Activated CD8-positive, alpha-beta memory T cell treated with anti-CD3 and anti-CD28 coated beads for 36 hours (primary cell): ENCODE measurements at regions not wholly inside any gene's neighbourhood (a gene's known extent, or its start where the extent isn't known, plus 50 kb on each side); places are given as distances from the start of the nearest gene placed in this dataset.

Experiments used
- CTCF ChIA-PET: fragments of 350-600 bp; sonication (Branson Sonifier 250); formaldehyde crosslinking; loops from one replicate; lab custom pipeline; 2021; ENCODE audit warnings: antibody characterized with exemption; lab: Charles Lee
- POLR2A ChIA-PET: fragments of 350-600 bp; sonication (Branson Sonifier 250); formaldehyde crosslinking; loops from one replicate; lab custom pipeline; 2021; ENCODE audit warnings: antibody characterized with exemption; lab: Charles Lee

DNA sequence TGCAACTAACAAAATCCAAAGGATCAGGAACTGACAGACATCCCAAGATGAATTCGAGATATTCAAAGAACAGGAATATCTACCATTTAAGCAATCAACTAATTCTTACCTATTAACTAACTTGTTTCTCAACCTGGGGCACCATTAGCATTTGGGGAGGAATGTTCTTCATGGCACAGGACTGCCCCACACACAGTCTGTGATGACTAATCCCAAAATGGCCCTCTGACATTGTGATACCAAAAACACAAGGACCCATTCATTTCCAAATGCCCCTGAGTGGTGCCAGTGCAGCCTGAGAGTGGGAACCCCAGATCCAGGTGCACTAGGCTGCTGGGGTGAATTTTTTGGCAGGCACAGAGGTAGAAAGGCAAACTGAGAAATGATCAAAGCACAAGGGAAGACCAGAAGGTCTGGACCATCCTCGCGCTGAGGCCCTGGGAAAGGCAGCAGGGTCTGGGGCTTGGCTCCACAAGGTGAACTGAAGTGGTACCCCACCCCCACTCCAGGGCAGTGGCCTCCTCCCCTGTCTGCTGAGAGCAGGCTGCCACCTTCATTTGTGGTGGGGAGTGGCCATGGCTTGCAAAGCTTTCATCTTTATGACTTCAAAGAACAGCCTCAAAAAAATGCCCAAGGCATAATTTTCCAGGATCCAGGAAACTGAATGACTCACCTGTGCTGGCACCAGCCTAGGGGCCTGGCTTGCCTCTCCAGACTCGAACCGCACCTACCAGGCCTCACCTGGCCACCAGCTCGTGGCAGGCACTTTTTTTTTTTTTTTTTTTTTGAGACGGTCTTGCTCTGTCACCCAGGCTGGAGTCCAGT lies 122.4 kb downstream of the BCOR start:
- ChIA-PET POLR2A (no interaction called here), CTCF (interaction anchor here (0.7 kb wide), 1 partner anchor 842 kb away, joined by 4 read pairs; no protein-coding TSS in a partner anchor)

DNA sequence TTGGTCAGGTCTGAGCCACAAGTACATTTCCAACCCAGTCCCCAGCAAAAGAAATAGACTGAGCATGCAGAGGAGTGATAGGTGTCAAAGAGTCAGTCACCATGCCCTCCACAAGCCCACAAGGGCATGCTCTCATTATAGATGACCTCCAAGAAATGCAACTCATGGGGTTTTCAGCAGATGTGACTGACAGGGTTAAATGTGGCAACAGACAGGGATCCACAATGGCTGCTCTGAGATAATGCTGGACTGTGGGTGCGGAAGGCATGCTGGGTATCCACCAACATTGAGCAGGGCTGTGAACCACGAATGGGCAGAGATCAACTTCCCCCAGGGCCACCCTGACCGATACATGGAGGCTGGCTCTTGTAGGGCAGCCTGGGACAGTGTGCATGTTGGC lies 115.8 kb downstream of the BCOR start:
- ChIA-PET CTCF (no interaction called here), POLR2A (no interaction called here)

DNA sequence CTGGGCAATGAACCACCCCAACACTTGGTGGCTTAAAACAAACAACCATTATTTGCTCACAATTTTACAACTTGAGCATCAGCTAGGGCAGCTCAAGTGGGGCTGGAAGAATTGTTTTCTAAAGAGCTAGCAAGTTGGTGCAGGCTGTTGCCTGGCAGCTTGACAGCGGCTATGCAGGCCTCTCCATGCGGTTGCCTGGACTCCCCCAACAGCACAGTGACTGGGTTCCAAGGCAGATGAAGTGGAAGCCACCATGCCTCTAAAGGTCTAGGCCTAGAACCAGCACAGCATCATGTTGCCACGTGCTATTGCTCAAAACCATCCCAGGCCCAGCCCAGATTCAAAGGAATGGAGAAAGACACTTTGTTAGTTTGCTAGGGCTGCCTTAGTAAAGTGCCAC lies 114.8 kb downstream of the BCOR start:
- CTCF ChIA-PET: no interaction called here
- POLR2A ChIA-PET: no interaction called here

DNA sequence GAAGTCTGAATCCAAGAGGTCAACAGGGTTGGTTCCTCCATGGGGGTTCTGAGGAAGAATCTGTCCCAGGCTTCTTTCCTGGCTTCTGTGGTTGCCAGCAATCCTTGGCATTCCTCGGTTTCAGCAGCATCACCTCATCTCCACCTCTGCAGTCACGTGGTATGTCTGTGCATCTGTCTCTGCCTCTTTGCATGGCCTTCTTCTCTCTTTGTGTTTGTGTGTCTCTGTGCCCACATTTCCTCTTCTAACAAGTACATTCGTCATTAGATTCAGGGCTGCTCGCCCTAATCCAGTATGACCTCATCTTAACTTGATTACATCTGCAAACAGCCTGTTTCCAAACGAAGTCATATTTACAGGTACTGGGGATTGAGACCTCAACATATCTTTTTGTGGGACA lies 114.0 kb downstream of the BCOR start:
- ChIA-PET POLR2A (no interaction called here), CTCF (no interaction called here)

- CTCF ChIA-PET: no interaction called here
- POLR2A ChIA-PET: no interaction called here
Observed at GRCh38 chrX:39984191-39984956, 113.4 kb downstream of the BCOR start.

DNA sequence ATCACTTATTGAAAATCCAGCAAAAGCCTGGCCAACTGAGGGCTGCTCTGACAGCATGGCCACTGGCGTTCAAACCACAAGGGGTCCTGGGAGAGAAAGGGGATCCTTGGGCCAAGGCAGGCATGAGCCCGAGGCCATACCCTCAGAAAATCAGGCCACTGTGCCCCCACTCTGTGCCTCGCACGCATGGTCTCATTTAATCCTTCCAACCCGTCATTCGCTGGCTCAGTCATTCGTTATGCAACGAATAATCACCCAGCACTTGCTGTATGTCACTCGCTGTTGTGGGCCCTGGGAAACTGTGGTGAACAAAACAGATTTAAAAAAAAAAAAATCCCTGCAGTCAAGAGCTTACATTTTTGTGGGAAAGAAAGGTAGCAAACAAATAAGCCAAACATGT lies 112.7 kb downstream of the BCOR start:
- ChIA-PET POLR2A (no interaction called here), CTCF (no interaction called here)

DNA sequence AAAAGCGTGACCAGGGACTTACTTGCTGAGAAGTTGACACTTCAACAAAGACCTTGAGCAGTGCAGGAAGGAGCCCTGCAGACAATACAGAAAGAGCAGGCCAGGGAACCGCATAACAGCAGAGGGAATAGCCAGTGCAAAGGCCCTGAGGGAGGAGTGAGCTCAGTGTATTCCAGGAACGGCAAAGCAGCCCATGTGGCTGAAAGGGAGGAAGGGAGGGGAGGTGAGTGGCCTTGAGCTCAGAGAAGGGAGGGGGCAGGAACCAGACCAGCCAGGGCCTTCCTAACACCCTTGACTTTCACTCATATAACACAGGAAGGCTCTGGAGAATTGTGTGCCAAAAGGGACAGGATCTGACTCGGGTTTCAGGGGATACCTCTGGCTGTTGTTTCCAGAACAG lies 112.2 kb downstream of the BCOR start:
- POLR2A ChIA-PET: no interaction called here

GRCh38 chrX:39988496-39988895 lies 109.3 kb downstream of the BCOR start:
- POLR2A ChIA-PET: no interaction called here
- CTCF ChIA-PET: no interaction called here

More for the DNA sequence above, 112.2 kb downstream of the BCOR start:
- CTCF ChIA-PET: no interaction called here

DNA sequence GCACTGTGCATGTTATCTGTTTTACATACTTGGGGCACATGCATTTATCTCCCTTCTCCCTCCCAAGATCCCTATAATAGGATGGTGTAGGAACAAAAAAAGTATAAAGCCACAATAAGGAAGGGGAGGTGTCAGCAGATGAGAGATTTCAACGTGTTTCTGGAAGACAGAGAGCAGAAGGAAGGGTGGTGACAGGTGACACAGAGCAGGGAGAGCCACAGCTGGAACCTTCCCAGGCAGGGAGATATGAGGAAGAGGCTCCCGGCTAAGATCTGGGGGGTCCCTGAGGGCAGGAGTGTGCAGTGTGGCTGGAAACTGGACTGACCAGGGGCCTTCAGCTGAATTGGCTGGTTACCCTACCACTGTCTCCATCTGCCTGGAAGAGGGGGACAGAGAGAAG lies 107.4 kb downstream of the BCOR start:
- CTCF ChIA-PET: no interaction called here
- POLR2A ChIA-PET: no interaction called here

- POLR2A ChIA-PET: no interaction called here
- CTCF ChIA-PET: no interaction called here
Observed at GRCh38 chrX:39992300-39992699, 105.5 kb downstream of the BCOR start.

GRCh38 chrX:39995457-39995856 lies 102.3 kb downstream of the BCOR start:
- ChIA-PET CTCF (no interaction called here), POLR2A (no interaction called here)

- POLR2A ChIA-PET: no interaction called here
- CTCF ChIA-PET: no interaction called here
Observed at GRCh38 chrX:39996536-39996935, 101.2 kb downstream of the BCOR start.

DNA sequence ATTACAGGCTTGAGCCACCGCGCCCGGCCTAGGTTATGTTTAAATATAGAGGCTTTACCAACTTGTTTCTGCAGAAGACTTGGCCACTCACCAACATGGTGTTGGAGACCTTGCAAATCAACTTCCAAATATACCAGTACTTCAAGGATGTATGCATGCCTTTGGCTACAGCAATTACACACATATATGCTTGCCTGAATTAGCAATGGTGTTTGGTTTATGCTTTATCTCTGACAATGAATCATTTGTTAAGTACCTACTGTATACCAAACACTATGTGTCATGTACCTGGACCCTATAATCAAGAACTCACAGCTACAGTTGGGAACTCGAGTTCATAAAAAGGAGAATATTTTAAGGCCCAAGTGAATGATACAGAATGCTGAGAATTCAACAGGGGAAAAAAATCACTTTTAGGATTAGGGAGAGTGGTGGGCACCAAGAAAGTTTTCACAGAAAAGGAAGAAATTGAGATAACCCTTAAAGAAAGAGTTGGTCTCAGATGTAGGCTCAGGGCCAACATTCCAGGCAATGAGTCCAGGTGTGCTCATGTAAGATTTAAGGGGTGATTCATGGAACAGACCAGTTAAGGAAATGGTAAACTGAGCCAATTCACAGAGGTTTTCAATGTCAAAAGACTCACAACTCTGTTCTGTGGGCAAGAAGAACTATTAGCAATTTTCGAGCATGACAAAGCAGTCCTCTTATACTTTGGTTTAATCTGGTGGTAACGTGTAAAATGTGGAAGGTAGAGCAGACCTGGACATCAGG lies 98.9 kb downstream of the BCOR start:
- POLR2A ChIA-PET: no interaction called here
- CTCF ChIA-PET: no interaction called here
